ENCODE measurements at regions not wholly inside any gene's neighbourhood (a gene's known extent, or its start where the extent isn't known, plus 50 kb on each side); places are given as distances from the start of the nearest gene placed in this dataset.

DNA sequence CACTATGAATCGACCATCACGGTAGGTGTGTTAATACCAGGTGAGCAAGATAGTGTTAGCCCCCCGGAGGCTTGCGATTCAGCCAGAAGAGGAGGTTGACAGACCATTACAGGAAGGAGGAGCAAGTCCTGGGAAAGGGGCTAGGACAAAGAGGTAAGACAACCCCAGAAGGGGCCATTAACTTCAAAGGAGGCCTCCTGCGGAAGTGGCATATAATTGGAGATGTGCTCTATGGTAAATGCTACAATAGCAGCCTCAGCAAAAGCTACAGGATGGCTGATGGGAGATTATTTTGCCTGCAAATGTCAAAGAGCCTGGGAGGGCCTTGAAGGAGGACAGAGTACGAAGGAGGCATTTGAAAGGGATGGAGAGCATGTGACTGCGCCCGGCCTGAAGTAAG, 108.6 kb upstream of the CITED2 start:
- no peak for DNase-seq

DNA sequence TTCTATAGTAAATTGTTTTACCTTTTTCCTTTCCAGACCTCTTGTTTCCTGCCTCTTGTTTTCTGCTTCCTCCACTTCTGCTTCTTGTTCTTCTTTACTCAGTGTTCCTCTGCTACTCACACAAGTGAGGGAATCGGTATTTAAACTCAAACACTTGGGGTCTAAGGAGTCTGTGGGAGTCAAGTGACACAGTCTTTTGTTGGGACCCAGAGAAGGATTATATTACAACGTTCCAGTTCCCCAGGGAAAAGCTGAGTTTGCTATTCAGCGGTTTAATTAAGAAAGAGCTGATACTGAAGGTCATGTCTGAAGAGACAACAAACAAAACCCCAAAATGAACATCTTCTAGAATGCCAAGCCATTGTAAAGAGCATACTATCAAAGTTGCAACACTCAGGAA, 107.8 kb upstream of the CITED2 start:
- DNase-seq: peak in 1 of 2 donors; percentile 6

DNA sequence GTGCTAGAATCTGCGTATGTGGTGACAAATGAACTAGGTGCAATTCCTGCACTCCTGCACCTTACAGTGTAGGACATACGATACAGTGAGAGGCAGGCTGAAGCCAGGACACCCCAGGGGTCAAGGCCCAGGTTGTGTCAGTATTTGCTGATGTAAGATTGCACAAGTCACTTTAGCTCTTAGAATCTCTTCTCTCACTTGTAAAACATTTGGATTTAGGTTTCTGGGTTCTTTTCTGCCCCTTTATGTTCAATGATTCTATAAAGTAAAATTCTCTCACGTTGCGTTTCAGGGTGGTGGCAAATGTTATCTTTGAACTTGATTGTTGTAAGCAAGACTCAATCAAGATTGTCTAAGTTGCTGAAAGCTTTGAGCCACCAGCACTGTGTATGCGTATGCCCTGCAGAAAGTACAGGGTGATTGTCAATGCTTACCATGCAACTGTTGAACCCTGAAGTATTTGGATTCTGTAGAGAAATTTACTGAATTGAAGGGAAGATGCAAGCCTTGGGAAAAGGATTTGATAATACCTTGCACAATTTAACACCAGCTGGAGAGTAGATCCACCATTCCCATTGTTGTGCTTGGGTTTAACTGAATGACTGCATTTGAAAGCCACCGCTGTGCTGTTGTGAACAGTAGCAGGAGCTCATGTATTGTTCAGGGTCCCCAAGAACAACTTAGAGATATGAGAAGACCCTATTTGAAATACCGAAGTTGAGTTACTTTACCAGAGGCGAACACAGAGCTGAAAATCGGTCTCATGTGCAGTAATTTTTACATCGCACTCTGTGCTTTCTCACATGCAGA, 106.1 kb upstream of the CITED2 start:
- DNase-seq: no peak

DNA sequence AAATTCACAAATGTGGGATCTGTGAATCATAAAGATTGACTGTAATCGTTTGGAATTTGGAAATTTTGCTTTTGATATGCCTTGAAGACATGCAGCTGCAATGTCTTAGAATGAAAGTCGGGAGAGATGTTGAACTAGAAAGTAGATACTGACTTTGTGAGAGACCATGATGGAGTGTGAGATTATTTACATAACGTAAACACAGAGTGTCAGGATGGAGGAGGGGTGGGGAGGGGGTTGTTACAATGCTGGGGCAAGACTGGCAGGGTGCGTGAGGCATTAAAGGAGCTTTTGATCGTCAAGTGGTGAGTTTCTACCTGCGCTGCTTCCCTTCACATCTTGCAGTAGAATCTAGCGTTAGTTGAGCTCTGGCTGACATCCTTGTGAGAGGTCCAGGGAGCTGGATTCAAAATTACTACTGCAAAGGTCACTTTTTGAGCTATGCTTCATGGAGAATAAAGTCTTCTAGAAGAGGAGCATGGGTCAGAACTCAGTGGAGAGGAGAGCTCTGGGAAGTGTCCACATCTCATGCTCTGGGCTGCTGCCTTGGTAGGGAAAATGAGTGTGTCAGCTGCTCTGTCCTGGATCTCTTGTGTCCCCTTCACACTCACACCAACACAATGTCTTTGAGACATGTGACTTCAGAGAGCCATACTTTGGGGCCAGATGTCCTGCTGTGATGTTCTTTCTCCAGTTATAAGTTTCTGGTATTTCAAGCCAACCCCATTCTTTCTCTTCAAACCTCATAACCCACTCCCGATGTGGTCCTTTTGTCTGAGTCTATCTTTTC, 105.2 kb upstream of the CITED2 start:
- no peak for DNase-seq

DNA sequence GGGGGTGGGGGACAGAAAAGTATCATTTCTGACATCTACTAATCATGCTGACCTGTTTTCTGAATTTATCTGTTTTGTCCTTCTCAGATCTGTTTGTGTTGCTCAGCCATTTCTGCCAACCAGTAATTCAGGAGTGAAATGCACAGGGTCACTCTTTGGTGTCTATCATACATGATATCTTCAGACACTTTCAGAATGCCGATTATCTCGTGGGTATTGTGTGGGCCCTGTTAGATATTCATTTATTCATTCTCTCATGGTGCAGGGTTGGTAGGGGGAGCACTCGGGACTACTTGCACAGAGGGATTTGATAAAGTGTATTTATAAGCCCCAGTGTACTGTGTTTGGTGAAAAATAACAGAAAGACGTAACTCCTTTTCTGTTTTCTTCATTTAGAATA, 101.2 kb upstream of the CITED2 start:
- DNase-seq: no peak

DNA sequence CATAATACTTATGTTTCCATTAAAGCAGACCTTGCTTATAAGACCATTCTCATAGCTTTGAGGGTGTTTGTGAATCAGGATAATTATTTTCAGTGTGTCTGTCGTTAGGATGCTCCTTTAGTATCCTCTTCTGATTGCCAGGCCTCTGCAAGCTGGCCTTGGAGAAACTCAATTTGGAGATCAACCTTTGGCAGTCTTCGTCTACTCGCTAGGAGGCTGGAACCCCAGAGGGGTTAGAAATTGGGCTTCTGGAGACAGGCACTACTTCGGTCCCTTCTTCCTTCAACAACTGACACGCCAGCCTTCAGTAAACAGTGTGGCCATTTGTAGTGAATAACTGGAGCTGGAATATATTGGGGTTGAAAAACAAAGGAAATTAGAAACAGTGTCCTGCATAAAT, 100.8 kb upstream of the CITED2 start:
- DNase-seq: no peak

DNA sequence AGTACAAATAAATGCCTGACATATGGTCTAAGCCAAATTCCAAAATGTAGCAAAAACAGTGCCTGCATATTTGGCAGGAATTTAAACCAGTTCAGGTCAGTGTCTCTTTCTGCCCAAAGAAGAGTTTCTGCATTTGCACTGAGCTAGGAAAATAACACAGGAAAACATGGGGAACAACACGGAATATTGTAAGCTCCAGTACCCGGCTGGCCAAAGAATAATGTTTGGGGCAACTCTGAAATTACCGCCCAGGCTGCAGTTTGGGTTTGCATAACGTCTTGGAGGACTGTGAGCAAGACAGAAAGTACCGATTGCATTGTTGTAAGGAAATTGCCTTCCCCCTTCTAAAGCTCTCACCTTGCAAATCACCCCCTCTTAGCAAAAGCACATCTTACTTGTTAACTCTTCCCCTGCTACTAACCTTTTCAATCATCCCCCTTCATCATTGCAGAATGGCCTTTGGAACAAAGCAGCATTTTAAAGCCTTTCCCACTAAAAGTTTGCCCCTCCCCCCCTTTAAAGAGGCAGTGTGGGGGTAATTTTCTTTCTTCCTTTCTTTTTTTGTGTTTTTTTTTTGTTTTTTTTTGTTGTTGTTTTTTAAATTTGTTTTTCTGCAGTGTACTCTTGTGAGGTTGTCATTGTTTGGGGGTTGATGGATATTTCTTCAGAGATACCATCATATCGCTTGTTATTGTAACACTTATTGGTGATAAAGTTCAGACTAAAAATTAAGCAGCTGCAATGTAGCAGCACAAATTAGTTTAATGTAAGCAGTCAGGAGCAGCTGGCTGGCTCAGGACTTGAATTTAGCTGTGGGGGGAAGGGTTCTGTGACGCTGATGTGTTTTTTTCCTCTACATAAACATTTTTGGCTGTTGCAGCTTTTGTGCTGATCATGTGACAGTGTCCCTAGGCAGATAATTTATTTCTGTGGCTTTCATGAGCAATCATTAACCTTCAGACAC, 100.0 kb upstream of the CITED2 start:
- peak in 1 of 2 donors; percentile 26 for DNase-seq

DNA sequence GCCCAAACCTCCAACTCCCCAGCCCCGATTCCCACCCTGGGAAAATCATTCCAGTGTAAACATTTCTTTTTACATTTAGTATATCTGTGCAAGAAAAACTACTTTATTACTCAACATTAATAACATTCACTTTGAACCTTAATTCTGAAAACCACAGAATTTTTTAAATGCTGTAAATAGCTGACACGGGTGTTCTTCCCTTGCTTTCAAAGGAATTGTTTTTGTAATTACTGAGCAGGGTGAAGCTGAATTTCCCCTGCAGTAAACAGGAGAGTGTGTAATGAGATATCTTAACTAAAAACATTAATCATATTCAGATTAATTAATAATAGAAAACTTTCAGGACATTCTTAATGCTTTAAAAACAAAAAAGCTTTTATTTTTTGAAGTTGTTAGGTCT, 99.3 kb upstream of the CITED2 start:
- DNase-seq: no peak

DNA sequence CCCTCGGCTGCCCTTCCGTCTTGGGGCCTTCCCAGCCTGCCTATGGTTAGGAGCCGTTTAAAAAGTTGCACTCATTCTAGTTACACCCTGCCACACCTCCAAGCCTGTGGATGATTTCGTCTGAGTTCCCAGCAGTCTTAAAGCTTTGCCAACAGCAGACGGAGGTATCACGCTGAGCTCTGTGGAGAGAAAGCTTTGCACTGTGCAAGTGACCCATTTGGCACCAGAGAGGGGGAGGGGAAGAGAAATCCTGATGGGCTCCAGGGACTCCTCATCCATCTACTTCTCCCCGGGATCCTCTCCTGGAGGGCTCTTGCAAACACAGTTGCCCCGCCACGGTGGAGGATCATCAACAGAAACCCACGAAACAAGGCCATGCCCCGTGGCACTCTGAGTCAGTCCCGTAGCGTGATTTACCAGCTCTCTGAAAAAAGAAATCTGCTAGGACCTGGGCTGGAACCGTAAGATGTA, 98.8 kb upstream of the CITED2 start:
- DNase-seq: no peak

DNA sequence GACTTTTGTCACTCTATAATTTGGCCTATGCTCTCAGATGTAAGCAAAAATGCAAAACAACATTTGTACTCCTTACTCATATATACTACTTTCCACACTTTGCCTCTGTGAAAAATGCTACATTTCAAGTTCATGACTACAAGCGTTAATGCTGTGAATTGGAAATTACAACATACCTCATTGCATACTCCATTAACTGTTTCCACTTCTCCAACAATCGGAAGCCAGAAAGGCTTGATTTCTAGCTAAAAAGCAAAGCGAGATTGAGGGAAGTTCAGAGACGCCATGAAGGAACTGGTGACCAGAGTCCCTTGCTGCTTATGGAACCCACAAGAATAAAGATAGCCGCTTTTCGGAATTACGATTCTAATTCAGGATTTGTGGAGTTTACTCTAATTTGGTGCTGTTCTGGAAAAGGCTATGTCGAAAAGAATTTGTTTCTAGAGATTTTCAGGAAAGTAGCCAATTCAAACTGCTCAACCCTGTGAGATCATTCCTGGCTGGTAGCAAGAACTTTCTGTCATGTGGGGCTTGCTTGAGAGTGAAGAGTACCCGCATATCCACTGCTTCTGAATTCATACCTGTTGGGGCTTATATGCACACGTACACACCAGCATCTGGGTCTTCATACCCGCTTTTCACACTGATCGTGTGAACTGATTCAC, 98.0 kb upstream of the CITED2 start:
- no peak for DNase-seq

DNA sequence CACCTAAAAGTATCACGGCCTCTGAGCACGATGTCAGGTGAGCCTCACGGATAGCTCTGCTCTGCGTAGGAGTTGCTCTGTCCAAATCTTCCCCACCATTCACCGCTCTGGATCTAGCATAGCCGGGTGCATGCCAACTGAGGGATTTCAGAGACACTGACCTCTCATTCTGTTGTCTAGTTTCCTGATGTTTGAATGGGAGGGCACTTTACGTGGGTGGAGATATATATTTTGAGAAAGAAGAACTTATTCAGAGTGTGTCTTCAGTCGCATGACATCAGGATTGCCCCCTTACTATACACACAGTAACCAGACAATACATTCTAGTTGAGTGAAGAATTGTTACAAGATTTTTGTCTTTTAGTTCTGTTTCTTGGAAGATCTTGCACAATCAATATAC, 96.5 kb upstream of the CITED2 start:
- DNase-seq: no peak

DNA sequence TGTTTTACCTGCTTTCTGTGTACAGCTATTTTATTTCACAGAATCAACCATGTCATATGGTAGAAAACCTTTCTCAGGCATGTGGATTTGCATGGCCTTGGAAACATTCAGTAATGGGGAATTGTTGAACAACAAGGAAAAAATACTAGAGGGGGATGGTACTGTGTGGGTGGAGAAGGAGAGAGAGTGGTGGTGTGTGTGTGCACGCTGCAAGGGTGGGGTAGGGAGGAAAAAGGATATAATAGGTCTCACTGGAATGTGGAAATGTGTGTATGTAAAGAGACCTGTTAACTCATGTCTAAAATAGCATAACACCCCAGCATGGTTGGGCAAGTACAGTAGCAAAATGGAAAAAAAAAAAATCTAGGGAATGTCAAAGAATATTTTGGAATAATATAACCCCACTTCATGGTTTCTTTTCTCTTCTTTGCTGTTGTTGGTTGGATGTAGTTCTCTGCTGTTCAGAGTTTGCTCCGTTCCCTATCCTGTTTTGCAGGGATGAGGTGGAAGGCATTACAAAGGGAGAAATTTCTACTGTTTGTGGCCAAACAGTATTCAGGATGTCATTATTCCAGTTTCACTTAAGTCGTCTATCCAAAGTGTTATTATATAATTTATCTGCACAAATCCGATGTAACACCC, 93.9 kb upstream of the CITED2 start:
- DNase-seq: no peak

DNA sequence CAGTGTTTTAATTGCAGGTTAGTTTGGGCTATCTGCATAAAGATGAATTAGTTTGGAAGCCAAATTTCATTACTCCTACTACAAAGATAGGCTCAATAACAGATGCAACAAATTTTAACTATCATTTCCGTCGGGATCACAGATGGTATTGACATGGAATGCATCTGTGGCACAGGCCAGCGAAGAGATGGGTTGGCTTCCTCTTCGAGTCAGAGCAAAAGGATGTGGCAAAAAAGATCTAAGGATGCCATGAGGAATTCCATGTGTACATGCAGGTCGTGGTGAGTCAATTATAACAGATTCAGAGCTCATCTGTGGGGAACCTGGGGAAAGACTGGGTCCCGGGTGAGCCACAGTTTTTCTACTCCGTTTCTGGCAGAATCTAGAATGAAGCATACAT, 83.0 kb upstream of the CITED2 start:
- DNase-seq: no peak

DNA sequence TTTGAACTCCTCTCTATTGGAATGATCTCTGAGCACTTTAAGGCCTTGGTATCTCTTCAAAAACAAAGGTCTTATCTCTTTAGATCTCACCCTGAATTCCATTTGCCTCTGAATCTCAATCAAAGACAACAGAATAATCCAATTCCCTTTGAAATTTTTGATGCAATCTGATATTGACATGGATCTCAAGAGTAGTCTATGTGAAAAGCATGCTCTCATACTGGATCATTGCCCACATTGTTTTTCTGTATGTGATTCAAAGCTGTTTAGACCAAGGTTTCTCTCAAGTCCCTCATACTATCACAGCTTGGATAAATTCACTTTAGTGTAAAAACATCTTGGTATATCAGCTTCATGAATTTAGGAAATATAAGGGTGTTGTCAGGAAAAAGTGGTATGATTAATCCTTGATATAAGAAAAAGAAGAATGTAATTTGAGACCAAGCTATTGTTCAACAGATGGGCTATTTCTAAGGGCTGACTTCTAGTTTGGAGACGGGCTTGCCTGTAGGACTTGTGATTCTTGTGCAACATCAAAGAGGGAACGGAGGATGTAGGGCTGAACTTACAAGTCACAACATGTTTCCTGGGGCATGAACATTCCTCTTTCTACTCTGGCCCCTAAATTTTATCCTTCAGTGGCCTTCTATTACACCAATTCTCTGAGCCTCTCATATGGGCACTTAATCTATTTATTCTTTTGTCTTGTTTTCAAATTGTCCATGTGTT, 77.9 kb upstream of the CITED2 start:
- no peak for DNase-seq

DNA sequence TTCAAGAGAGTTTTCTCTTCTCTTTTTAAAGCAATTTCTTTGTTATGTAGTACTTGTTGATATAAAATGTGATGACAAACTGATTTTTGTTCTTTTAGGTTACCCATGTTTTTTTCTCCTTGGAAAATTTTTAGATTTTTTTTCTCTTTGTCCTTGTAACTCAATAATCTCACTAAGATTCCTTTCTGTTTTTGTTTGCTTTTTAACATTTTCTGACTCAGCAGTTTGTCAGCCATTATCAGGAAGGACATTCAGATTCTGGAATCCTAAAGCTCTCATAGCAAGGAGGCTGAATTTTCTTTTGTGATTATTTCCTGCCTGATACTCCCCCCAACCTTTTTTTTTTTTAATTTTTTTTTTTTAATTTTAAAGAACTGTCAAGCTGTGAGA, 75.2 kb upstream of the CITED2 start:
- DNase-seq: no peak

DNA sequence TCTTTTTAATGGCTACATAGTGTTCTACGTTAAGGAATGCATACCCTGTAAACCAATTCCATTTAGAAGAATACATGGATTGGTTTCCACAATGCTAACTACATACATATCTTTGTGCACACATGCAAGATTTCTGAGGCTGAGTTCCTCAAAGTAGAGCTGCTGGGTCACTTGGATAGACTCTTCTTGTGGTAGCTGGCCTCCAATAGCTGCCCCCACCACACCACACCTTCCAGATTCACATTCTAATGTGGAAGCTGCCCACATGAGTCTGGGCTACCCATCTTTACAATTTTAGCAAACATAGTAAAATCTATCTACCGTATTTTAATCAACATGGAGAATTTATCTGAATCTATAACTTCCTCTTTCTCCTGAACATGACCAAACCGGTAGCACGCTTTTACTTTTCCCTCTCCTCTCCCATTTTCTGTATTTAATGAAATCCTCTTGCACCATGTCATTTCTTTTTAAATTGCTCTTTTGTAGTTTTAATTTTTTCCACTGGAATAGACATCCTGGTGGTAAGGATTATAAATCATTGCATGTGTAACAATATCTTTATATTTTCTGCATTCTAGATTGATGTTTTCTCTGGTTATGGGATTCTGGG, 74.7 kb upstream of the CITED2 start:
- no peak for DNase-seq

DNA sequence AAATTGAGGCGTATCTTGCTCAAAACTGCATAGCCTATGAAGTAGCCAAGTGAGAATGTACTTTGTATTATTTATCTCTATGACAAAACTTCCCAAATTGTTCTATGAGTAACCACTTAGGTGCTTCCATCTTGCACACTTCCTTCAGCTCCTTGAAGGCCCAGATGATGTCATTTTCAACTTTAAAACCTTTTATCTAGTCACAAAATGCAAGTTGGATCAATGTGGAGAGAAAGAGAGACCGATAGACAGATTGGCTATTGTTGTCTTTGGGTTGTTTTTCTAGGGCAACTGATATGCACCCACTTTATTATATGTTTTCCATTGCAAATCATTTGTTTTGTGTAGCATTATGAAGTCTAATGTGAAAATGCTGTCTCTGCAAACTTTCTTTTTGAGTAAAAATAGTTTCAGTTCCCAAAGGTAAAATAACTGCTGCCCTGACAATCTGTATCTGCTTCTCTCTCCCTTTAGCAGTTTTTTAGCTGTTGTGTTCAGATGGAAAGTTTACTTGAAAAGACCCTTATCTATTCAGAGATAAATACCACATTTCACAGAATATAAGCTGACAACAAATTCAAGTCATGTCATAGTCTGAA, 73.7 kb upstream of the CITED2 start:
- DNase-seq: no peak

DNA sequence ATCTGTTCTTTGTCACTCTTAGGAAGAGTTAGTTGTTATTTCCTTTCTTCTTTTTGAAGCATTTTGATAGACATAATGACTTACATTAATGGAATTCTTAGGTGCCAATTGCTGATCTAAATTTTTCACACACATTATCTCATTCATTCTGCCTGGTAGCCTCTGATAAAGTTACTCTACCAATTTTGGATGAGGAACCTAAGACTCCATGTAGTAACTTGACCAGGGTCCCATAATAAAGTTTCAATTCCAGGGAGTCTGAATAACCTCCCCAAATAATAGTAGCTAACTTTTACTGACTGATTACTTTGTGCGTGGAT, 73.2 kb upstream of the CITED2 start:
- no peak for DNase-seq

DNA sequence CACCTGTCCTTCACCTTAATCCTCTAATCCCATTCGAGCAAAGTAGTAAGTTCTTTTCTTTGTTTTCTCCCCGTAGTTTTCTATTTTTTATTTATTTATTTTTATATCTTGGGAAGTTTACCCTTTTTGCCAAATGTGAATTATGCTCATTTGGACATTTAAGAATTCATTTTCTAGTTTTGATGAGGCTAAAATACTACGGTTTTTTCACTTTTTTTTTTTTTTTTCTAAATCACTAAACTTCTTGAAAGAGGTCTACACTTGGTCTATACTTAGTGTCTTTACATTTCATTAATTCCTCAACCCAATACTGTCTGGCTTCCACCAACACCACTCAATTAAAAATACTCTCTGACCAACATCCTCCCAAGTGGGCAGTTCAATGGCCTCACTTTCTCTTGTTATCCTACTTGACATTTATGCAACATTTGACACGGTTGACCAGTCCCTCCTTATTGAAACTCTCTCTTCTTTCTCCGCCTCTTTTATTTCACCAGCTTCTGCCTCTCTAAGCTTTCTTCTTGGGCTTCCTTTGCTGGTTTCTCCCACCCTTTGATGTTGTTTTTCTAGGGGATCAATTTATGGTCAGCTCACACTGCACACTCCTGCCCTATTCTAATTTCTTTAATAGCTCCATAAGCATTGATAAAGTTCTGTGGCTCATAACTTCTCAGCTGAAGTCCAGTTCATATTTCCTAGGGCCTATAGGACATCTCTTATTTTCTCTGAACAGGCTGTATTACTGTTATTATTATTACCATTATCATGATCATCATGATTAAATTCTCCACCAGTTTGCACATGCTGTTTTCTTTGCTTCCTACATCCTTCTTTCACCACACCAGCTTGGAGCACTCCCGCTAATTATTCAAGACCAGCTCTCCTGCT, 72.6 kb upstream of the CITED2 start:
- no peak for DNase-seq
